ENCODE measurements at regions not wholly inside any gene's neighbourhood (a gene's known extent, or its start where the extent isn't known, plus 50 kb on each side); places are given as distances from the start of the nearest gene placed in this dataset.

- H3K36me3 ChIP-seq = no peaks in the 10 kb centered on the region
- DNase-seq (ENCODE audit: extremely low spot score) = no peak
- intact Hi-C loops (cut with DNase I) = no loop called here
These were observed 100.4 kb downstream of the COPRS start for GRCh38 chr17:31758646-31759045.

GRCh38 chr17:31757097-31757496 lies 101.9 kb downstream of the COPRS start:
- H3K4me3 ChIP-seq = no peak overlapping the region
- H3K27ac ChIP-seq (replicated peaks in 1 of 4) = no peak overlapping the region
- 89% methylated on average over 2 of the region's 2 CpGs for WGBS
- H3K27me3 ChIP-seq = no peaks in the 10 kb centered on the region
- no peaks in the 10 kb centered on the region for H3K36me3 ChIP-seq
- DNase-seq (ENCODE audit: extremely low spot score) = no peak
- TF ChIP-seq EP300 (IDR thresholded peaks at IDR 0.05) (no peak), POLR2AphosphoS5 (IDR thresholded peaks at IDR 0.05) (no peak), CTCF (IDR thresholded peaks at IDR 0.05) (no peak), POLR2A (IDR thresholded peaks at IDR 0.05; ENCODE audit: low read depth) (no peak)
- H3K4me1 ChIP-seq = peaks cover 0 to 7% (median 2%) of the 10 kb centered on the region in 4 donors
- intact Hi-C loops (cut with DNase I) = no loop called here
- no peaks in the 10 kb centered on the region for H3K9me3 ChIP-seq

More at GRCh38 chr17:31758646-31759045, 100.4 kb downstream of the COPRS start:
- Histone ChIP-seq H3K4me1 (peaks cover 0 to 6% (median 2%) of the 10 kb centered on the region in 4 donors), H3K9me3 (no peaks in the 10 kb centered on the region), H3K27me3 (no peaks in the 10 kb centered on the region), H3K4me3 (no peak overlapping the region), H3K27ac (replicated peaks in 1 of 4) (no peak overlapping the region)
- WGBS = 93% methylated on average over 1 of the region's 1 CpG
- no peak for TF ChIP-seq EP300 (IDR thresholded peaks at IDR 0.05)
- no peak for TF ChIP-seq POLR2AphosphoS5 (IDR thresholded peaks at IDR 0.05)
- no peak for TF ChIP-seq CTCF (IDR thresholded peaks at IDR 0.05)
- TF ChIP-seq POLR2A (IDR thresholded peaks at IDR 0.05; ENCODE audit: low read depth) = no peak

GRCh38 chr17:31754239-31754945 lies 104.7 kb downstream of the COPRS start:
- Histone ChIP-seq H3K4me3 (no peak overlapping the region), H3K4me1 (peaks cover 0 to 7% (median 2%) of the 10 kb centered on the region in 4 donors), H3K27ac (replicated peaks in 1 of 4) (no peak overlapping the region), H3K27me3 (no peaks in the 10 kb centered on the region), H3K36me3 (no peaks in the 10 kb centered on the region), H3K9me3 (no peaks in the 10 kb centered on the region)
- no peak for DNase-seq (ENCODE audit: extremely low spot score)
- intact Hi-C loops (cut with DNase I) = no loop called here
- TF ChIP-seq CTCF (IDR thresholded peaks at IDR 0.05) = no peak
- no peak for TF ChIP-seq EP300 (IDR thresholded peaks at IDR 0.05)
- TF ChIP-seq POLR2AphosphoS5 (IDR thresholded peaks at IDR 0.05) = no peak
- no peak for TF ChIP-seq POLR2A (IDR thresholded peaks at IDR 0.05; ENCODE audit: low read depth)
- 88% methylated on average over 7 of the region's 7 CpGs for WGBS

- DNase-seq (ENCODE audit: extremely low spot score) = no peak
- H3K27me3 ChIP-seq = no peaks in the 10 kb centered on the region
- TF ChIP-seq POLR2AphosphoS5 (IDR thresholded peaks at IDR 0.05) = no peak
- no peak for TF ChIP-seq POLR2A (IDR thresholded peaks at IDR 0.05; ENCODE audit: low read depth)
- no peak for TF ChIP-seq CTCF (IDR thresholded peaks at IDR 0.05)
- no peak for TF ChIP-seq EP300 (IDR thresholded peaks at IDR 0.05)
- 100% methylated on average over 2 of the region's 2 CpGs for WGBS
- H3K4me3 ChIP-seq = no peak overlapping the region
- no peaks in the 10 kb centered on the region for H3K9me3 ChIP-seq
- intact Hi-C loops (cut with DNase I) = no loop called here
- no peaks in the 10 kb centered on the region for H3K36me3 ChIP-seq
- H3K4me1 ChIP-seq = peaks cover 0 to 7% (median 2%) of the 10 kb centered on the region in 4 donors
- no peak overlapping the region for H3K27ac ChIP-seq (replicated peaks in 1 of 4)
These were observed 106.0 kb downstream of the COPRS start for GRCh38 chr17:31753011-31753410.

GRCh38 chr17:31752584-31752983 lies 106.5 kb downstream of the COPRS start:
- 94% methylated on average over 5 of the region's 6 CpGs for WGBS
- intact Hi-C loops (cut with DNase I) = no loop called here
- Histone ChIP-seq H3K4me3 (no peak overlapping the region), H3K9me3 (no peaks in the 10 kb centered on the region), H3K4me1 (peaks cover 0 to 7% (median 2%) of the 10 kb centered on the region in 4 donors), H3K27ac (replicated peaks in 1 of 4) (no peak overlapping the region), H3K36me3 (no peaks in the 10 kb centered on the region), H3K27me3 (no peaks in the 10 kb centered on the region)
- no peak for DNase-seq (ENCODE audit: extremely low spot score)
- TF ChIP-seq EP300 (IDR thresholded peaks at IDR 0.05) (no peak), POLR2A (IDR thresholded peaks at IDR 0.05; ENCODE audit: low read depth) (no peak), CTCF (IDR thresholded peaks at IDR 0.05) (no peak), POLR2AphosphoS5 (IDR thresholded peaks at IDR 0.05) (no peak)

Data from esophagus muscularis mucosa (tissue), 4 donors.